Calu3 (cell line): ENCODE measurements at regions not wholly inside any gene's neighbourhood (a gene's known extent, or its start where the extent isn't known, plus 50 kb on each side); places are given as distances from the start of the nearest gene placed in this dataset.
"Not testable (repeated sequence)": the region's sequence is repeated elsewhere in the genome, so short reads cannot be mapped to it uniquely, and the experiment has no call there.

Experiments
- BruUV-seq: library from RNA; stranded (reverse); fragments of 400-500 nt; replicated peaks from 2 replicates; lab custom pipeline; 2021; lab: Mats Ljungman, UMichigan
- CTCF ChIA-PET: fragments of 300-600 bp; sonication (Branson Sonifier 250); formaldehyde crosslinking; loops from one replicate; lab custom pipeline; 2022; ENCODE audit warnings: antibody characterized with exemption; lab: Charles Lee
- DNase-seq: peaks from one replicate; pipeline ENCODE4 v3.0.0; 2022
- H3K27ac Mint-ChIP-seq: one replicate; pipeline ENCODE4 v1.8.0; 2022; ENCODE audit warnings: mixed read lengths; ENCODE audit not compliant: unreplicated experiment
- H3K27me3 Mint-ChIP-seq: one replicate; pipeline ENCODE4 v1.8.0; 2022; ENCODE audit warnings: mixed read lengths; ENCODE audit not compliant: unreplicated experiment
- H3K36me3 Mint-ChIP-seq: one replicate; pipeline ENCODE4 v1.8.0; 2022; ENCODE audit warnings: mild to moderate bottlenecking, moderate library complexity, mixed read lengths; ENCODE audit not compliant: insufficient read depth, unreplicated experiment
- H3K4me1 Mint-ChIP-seq: one replicate; pipeline ENCODE4 v1.8.0; 2022; ENCODE audit warnings: mild to moderate bottlenecking, low read depth, mixed read lengths; ENCODE audit not compliant: unreplicated experiment
- H3K4me3 Mint-ChIP-seq: one replicate; pipeline ENCODE4 v1.8.0; 2022; ENCODE audit warnings: mild to moderate bottlenecking, low read depth, moderate library complexity, mixed read lengths; ENCODE audit not compliant: unreplicated experiment
- H3K9me3 Mint-ChIP-seq: one replicate; pipeline ENCODE4 v1.8.0; 2022; ENCODE audit warnings: low read depth, mixed read lengths; ENCODE audit not compliant: unreplicated experiment
- intact Hi-C: fragments of 100-400 bp; cut with micrococcal nuclease; formaldehyde crosslinking; loops from one replicate; pipeline ENCODE4 v1.10.0; 2022; ENCODE audit not compliant: unreplicated experiment
- TF ChIP-seq, protein P1 (sequence below): fragments of 200-600 bp; IDR thresholded peaks from one replicate; pipeline ENCODE4 v1.8.0; 2022; ENCODE audit warnings: antibody characterized with exemption; ENCODE audit not compliant: unreplicated experiment

DNA sequence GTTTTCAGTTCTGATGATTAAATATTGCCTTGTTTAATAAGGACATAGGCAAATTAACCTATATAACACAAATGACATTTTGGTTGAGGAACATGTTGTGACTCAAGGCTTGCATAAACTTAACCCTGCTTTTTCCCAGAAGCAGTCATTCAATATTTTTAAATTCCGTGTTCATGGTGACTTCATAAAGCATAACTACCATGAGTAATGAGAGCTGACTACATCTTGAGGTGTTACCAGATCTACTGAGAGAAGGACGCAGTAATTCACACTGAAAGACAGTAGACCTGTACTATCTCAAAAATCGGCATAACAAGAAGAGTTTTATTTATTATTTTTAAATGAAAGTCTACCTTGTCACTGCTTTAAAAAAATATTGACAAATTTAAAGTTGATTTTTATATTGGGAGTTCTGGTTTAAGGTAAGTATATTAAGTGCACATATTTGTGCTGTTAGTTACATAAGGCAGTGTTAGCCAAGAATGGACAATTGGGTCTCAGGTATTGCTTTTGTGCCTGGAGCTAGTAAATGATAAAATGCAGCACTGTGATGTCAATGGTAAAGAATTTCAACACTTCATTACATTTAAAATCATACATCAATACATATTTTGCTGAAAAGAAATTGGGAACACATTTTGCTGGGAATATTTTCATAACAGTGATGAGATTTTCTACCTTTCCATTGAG is 1198.5 kb downstream of the FSCB start:
- Mint-ChIP-seq H3K4me1 (no peaks in the 10 kb centered on the region), H3K36me3 (no peaks in the 10 kb centered on the region), H3K27me3 (no peaks in the 10 kb centered on the region), H3K27ac (no peak overlapping the region), H3K4me3 (no peak overlapping the region), H3K9me3 (peaks cover 4% of the 10 kb centered on the region)
- intact Hi-C loops: no loop called here
- DNase-seq: no peak
- BruUV-seq: no TSS peak
- TF ChIP-seq, protein P1, sequence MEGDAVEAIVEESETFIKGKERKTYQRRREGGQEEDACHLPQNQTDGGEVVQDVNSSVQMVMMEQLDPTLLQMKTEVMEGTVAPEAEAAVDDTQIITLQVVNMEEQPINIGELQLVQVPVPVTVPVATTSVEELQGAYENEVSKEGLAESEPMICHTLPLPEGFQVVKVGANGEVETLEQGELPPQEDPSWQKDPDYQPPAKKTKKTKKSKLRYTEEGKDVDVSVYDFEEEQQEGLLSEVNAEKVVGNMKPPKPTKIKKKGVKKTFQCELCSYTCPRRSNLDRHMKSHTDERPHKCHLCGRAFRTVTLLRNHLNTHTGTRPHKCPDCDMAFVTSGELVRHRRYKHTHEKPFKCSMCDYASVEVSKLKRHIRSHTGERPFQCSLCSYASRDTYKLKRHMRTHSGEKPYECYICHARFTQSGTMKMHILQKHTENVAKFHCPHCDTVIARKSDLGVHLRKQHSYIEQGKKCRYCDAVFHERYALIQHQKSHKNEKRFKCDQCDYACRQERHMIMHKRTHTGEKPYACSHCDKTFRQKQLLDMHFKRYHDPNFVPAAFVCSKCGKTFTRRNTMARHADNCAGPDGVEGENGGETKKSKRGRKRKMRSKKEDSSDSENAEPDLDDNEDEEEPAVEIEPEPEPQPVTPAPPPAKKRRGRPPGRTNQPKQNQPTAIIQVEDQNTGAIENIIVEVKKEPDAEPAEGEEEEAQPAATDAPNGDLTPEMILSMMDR: no peak
- CTCF ChIA-PET: no interaction called here

DNA sequence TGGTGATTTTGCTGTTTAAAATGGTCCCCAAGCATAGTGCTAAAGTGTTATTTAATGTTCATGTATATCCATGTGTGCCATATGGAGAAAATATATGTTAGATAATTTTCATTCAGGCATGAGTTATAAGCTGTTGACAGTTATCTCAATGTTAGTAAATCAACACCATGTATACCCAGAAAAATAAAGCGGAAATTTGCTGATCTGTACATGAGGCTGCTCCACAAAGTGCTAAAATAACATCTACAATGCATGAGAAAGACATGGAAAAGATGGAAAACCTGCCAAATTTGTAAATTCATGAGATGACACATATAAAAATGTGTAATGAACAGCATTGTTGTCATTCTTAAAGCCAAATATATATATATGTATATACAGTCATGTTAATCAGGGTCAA is 1199.2 kb downstream of the FSCB start:
- Mint-ChIP-seq H3K27me3 (no peaks in the 10 kb centered on the region), H3K9me3 (peaks cover 4% of the 10 kb centered on the region), H3K4me1 (no peaks in the 10 kb centered on the region), H3K36me3 (no peaks in the 10 kb centered on the region), H3K4me3 (no peak overlapping the region), H3K27ac (no peak overlapping the region)
- intact Hi-C loops: no loop called here
- CTCF ChIA-PET: no interaction called here
- TF ChIP-seq, protein P1: no peak
- DNase-seq: no peak
- BruUV-seq: no TSS peak

DNA sequence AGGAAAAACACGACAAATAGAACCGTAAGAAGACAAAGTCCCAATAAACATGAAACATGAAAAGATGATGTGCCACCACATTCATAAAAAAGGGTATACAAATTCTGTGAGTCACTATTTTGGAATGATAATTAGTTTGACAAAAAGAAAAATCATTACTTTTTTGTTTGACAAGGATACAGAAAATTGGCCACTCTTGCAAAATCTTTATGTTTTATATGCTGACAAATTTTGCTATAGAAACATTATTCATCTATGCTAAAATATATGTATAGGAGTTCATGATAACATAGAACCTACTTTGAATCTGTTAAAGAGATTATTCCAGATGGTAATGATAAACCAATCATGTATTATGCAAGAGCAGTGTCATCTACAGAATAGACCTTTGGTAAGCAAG is 1201.0 kb downstream of the FSCB start:
- intact Hi-C loops: no loop called here
- TF ChIP-seq, protein P1: no peak
- DNase-seq: no peak
- no peak overlapping the region for H3K4me3 Mint-ChIP-seq
- no peaks in the 10 kb centered on the region for H3K4me1 Mint-ChIP-seq
- no peak overlapping the region for H3K27ac Mint-ChIP-seq
- peaks cover 2% of the 10 kb centered on the region for H3K9me3 Mint-ChIP-seq
- no TSS peak for BruUV-seq
- H3K36me3 Mint-ChIP-seq: no peaks in the 10 kb centered on the region
- H3K27me3 Mint-ChIP-seq: no peaks in the 10 kb centered on the region
- CTCF ChIA-PET: no interaction called here

DNA sequence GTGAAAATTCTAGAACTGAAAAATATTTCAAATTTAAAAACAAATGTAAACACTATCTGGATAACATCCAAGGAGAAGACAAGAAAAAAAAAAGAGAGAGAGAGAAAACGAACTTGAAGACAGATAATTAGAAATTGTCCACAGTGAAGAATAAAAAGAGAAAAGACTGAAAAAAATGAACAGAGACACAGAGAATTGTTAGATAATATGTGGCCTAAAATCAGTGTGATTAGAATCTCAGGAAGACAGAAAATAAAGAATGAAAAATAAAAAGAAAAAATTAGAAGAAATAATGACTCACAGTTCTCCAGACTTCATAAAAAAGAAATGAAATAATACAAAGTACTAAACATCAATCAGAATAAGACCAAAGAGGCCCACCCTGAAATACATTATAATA is 1209.3 kb downstream of the FSCB start:
- peaks cover 14% of the 10 kb centered on the region for H3K9me3 Mint-ChIP-seq
- no peaks in the 10 kb centered on the region for H3K36me3 Mint-ChIP-seq
- no peak overlapping the region for H3K4me3 Mint-ChIP-seq

DNA sequence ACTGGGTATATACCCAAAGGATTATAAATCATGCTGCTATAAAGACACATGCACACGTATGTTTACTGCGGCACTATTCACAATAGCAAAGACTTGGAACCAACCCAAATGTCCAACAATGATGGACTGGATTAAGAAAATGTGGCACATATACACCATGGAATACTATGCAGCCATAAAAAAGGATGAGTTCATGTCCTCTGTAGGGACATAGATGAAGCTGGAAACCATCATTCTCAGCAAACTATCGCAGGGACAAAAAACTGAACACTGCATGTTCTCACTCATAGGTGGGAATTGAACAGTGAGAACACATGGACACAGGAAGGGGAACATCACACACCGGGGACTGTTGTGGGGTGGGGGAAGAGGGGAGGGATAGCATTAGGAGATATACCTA is 1211.0 kb downstream of the FSCB start:
- CTCF ChIA-PET, H3K4me1 Mint-ChIP-seq, DNase-seq, H3K36me3 Mint-ChIP-seq, H3K27me3 Mint-ChIP-seq, intact Hi-C loops, H3K4me3 Mint-ChIP-seq, H3K27ac Mint-ChIP-seq, BruUV-seq: not testable (repeated sequence)
- H3K9me3 Mint-ChIP-seq: peaks cover 16% of the 10 kb centered on the region

More for the DNA sequence above, 1209.3 kb downstream of the FSCB start:
- TF ChIP-seq, protein P1: no peak
- DNase-seq: no peak
- no TSS peak for BruUV-seq
- intact Hi-C loops: no loop called here
- Mint-ChIP-seq H3K27me3 (no peaks in the 10 kb centered on the region), H3K4me1 (no peaks in the 10 kb centered on the region), H3K27ac (no peak overlapping the region)
- CTCF ChIA-PET: no interaction called here
